ENCODE measurements at regions not wholly inside any gene's neighbourhood (a gene's known extent, or its start where the extent isn't known, plus 50 kb on each side); places are given as distances from the start of the nearest gene placed in this dataset.

DNA sequence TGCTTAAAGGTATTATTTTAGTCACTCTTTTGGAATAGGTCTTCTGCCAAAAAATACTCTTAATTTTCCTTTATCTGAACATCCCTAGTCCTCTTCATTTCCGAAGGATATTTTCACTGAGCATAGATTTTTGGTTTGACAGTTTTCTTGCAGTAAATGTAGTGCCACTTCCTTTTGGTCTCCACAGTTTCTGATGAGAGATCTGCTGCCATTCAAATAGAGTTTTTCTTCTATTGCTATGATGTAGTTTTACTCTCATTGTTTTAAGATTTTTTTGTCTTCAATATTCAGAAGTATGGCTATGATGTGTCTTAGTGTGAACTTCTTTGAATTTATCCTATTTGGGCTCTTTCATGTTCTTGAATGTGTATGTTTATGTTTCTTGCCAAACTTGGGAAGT is 281.1 kb upstream of the SORL1-AS1 start:
- TF ChIP-seq, protein P1, sequence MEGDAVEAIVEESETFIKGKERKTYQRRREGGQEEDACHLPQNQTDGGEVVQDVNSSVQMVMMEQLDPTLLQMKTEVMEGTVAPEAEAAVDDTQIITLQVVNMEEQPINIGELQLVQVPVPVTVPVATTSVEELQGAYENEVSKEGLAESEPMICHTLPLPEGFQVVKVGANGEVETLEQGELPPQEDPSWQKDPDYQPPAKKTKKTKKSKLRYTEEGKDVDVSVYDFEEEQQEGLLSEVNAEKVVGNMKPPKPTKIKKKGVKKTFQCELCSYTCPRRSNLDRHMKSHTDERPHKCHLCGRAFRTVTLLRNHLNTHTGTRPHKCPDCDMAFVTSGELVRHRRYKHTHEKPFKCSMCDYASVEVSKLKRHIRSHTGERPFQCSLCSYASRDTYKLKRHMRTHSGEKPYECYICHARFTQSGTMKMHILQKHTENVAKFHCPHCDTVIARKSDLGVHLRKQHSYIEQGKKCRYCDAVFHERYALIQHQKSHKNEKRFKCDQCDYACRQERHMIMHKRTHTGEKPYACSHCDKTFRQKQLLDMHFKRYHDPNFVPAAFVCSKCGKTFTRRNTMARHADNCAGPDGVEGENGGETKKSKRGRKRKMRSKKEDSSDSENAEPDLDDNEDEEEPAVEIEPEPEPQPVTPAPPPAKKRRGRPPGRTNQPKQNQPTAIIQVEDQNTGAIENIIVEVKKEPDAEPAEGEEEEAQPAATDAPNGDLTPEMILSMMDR (IDR thresholded peaks at IDR 0.05), result no peak
- no peak for TF ChIP-seq POLR2A (IDR thresholded peaks at IDR 0.05)

All from lower leg skin (tissue), 3 donors.